ENCODE measurements at regions not wholly inside any gene's neighbourhood (a gene's known extent, or its start where the extent isn't known, plus 50 kb on each side); places are given as distances from the start of the nearest gene placed in this dataset.

DNA sequence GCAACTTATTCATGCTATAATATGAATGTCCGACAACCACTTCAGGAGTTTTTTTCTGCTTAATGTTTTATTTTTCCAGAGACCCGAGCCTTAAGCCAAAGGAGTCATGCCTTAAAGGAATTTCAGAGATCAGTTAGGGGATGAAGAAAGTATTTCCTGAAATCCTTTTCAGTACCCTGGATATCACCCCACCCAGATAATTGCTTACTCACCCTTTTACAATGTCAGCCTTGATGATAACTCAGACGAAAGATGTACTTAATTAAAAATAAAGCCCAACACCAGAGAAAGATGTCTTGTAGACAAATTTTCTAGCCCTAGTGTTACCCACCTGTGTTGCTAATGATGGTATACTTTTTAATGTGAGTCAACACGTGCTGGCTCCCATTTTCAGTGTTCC lies 124.1 kb downstream of the XCL2 start:
- TF ChIP-seq, protein P1, sequence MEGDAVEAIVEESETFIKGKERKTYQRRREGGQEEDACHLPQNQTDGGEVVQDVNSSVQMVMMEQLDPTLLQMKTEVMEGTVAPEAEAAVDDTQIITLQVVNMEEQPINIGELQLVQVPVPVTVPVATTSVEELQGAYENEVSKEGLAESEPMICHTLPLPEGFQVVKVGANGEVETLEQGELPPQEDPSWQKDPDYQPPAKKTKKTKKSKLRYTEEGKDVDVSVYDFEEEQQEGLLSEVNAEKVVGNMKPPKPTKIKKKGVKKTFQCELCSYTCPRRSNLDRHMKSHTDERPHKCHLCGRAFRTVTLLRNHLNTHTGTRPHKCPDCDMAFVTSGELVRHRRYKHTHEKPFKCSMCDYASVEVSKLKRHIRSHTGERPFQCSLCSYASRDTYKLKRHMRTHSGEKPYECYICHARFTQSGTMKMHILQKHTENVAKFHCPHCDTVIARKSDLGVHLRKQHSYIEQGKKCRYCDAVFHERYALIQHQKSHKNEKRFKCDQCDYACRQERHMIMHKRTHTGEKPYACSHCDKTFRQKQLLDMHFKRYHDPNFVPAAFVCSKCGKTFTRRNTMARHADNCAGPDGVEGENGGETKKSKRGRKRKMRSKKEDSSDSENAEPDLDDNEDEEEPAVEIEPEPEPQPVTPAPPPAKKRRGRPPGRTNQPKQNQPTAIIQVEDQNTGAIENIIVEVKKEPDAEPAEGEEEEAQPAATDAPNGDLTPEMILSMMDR (IDR thresholded peaks at IDR 0.05; ENCODE audit: low read depth, low read length) = no peak
- TF ChIP-seq EZH2phosphoT487 (IDR thresholded peaks at IDR 0.05; ENCODE audit: low read depth) = no peak
